Mesenchymal stem cell (in vitro differentiated cells and primary cell): ENCODE measurements at regions not wholly inside any gene's neighbourhood (a gene's known extent, or its start where the extent isn't known, plus 50 kb on each side); places are given as distances from the start of the nearest gene placed in this dataset.

Source experiments
- DNase-seq: peaks from one replicate; pipeline ENCODE4 v3.0.0-alpha.2; 2013
- H2AFZ ChIP-seq: one replicate; pipeline ENCODE4 v1.6.1; 2013; ENCODE audit warnings: low read depth, mild to moderate bottlenecking, control low read depth, inconsistent platforms, low read length, moderate library complexity
- H2AK5ac ChIP-seq: 2 replicates; pipeline ENCODE4 v1.6.1; 2013; ENCODE audit warnings: low read length, moderate library complexity, mild to moderate bottlenecking, inconsistent platforms; ENCODE audit not compliant: severe bottlenecking
- H2BK120ac ChIP-seq: one replicate; pipeline ENCODE4 v1.6.1; 2013; ENCODE audit warnings: low read depth, mild to moderate bottlenecking, inconsistent platforms, low read length, moderate library complexity
- H2BK12ac ChIP-seq, 2 experiments: one replicate each; pipeline ENCODE4 v1.6.1; 2013; ENCODE audit warnings: inconsistent platforms in 2 of 2, low read length in 2 of 2, mild to moderate bottlenecking in 2 of 2, moderate library complexity in 2 of 2, control low read depth in 1 of 2
- H2BK15ac ChIP-seq: one replicate; pipeline ENCODE4 v1.6.1; 2013; ENCODE audit warnings: mild to moderate bottlenecking, low read depth, inconsistent platforms; ENCODE audit not compliant: poor library complexity, severe bottlenecking
- H2BK5ac ChIP-seq: 2 replicates; pipeline ENCODE4 v1.6.1; 2013; ENCODE audit warnings: low read depth, mild to moderate bottlenecking, low read length, control low read depth, inconsistent platforms; ENCODE audit not compliant: poor library complexity, severe bottlenecking
- H3K14ac ChIP-seq, 2 experiments: one replicate each; pipeline ENCODE4 v1.6.1; 2013; ENCODE audit warnings: inconsistent platforms in 2 of 2, low read length in 2 of 2, control low read depth in 1 of 2, mild to moderate bottlenecking in 1 of 2, moderate library complexity in 1 of 2
- H3K18ac ChIP-seq, 2 experiments: one replicate each; pipeline ENCODE4 v1.6.1; 2013; ENCODE audit warnings: inconsistent platforms in 2 of 2, low read length in 2 of 2, control low read depth in 1 of 2, low read depth in 1 of 2, mild to moderate bottlenecking in 1 of 2
- H3K23ac ChIP-seq, 2 experiments: one replicate each; pipeline ENCODE4 v1.6.1; 2013; ENCODE audit warnings: inconsistent platforms in 2 of 2, low read length in 2 of 2, mild to moderate bottlenecking in 2 of 2, moderate library complexity in 2 of 2, control low read depth in 1 of 2
- H3K27ac ChIP-seq: 2 replicates; pipeline ENCODE4 v1.5.1; 2013; ENCODE audit warnings: mild to moderate bottlenecking, moderate library complexity, low read length, control low read depth, inconsistent platforms; ENCODE audit not compliant: poor library complexity, severe bottlenecking
- H3K27me3 ChIP-seq, 2 experiments: 2 replicates each; pipeline versions ENCODE4 v1.6.1 to v1.7.0; 2013; ENCODE audit warnings: low read length in 2 of 2, mild to moderate bottlenecking in 2 of 2, moderate library complexity in 2 of 2, control low read depth in 1 of 2, inconsistent platforms in 1 of 2; ENCODE audit not compliant: control insufficient read depth in 1 of 2, insufficient read depth in 1 of 2
- H3K36me3 ChIP-seq, 2 experiments: 2 replicates each; pipeline versions ENCODE4 v1.6.1 to v1.7.0; 2013; ENCODE audit warnings: low read length in 2 of 2, control low read depth in 1 of 2, inconsistent platforms in 1 of 2, low read depth in 1 of 2, mild to moderate bottlenecking in 1 of 2; ENCODE audit not compliant: insufficient read depth in 2 of 2, control insufficient read depth in 1 of 2
- H3K4ac ChIP-seq, 2 experiments: one replicate each; pipeline ENCODE4 v1.6.1; 2013; ENCODE audit warnings: inconsistent platforms in 2 of 2, low read length in 2 of 2, mild to moderate bottlenecking in 2 of 2, moderate library complexity in 2 of 2, control low read depth in 1 of 2, low read depth in 1 of 2
- H3K4me1 ChIP-seq: 2 replicates; pipeline ENCODE4 v1.6.1; 2013; ENCODE audit warnings: low read depth, low read length, control low read depth; ENCODE audit not compliant: control insufficient read depth, insufficient read depth
- H3K4me2 ChIP-seq: 2 replicates; pipeline ENCODE4 v1.6.1; 2013; ENCODE audit warnings: low read length, mild to moderate bottlenecking, inconsistent platforms; ENCODE audit not compliant: poor library complexity, severe bottlenecking
- H3K4me3 ChIP-seq, 2 experiments: 2 replicates each; pipeline versions ENCODE4 v1.5.1 to v1.7.0; 2013; ENCODE audit warnings: low read length in 2 of 2, mild to moderate bottlenecking in 2 of 2, control low read depth in 1 of 2, low read depth in 1 of 2; ENCODE audit not compliant: insufficient read depth in 1 of 2
- H3K79me1 ChIP-seq: replicated peaks from 2 replicates; pipeline ENCODE4 v1.6.1; 2013; ENCODE audit warnings: mild to moderate bottlenecking, control low read depth, low read length, inconsistent platforms; ENCODE audit not compliant: poor library complexity, severe bottlenecking
- H3K9ac ChIP-seq: 2 replicates; pipeline ENCODE4 v1.7.0; 2013; ENCODE audit warnings: mild to moderate bottlenecking, low read length, moderate library complexity
- H3K9me3 ChIP-seq: 2 replicates; pipeline ENCODE4 v1.7.0; 2013; ENCODE audit warnings: mild to moderate bottlenecking, low read length; ENCODE audit not compliant: control insufficient read depth
- H4K8ac ChIP-seq: one replicate; pipeline ENCODE4 v1.6.1; 2013; ENCODE audit warnings: inconsistent platforms, mild to moderate bottlenecking, low read length, moderate library complexity
- H4K91ac ChIP-seq: one replicate; pipeline ENCODE4 v1.6.1; 2013; ENCODE audit warnings: mild to moderate bottlenecking, low read length, inconsistent platforms
- WGBS: methylation state at CpG from one replicate; pipeline ENCODE4 v1.1.7; 2013; ENCODE audit warnings: mixed read lengths; 5-methylcytosine and 5-hydroxymethylcytosine counted together

- Histone ChIP-seq H3K4me3 (no peak overlapping the region), H2BK12ac (no peak overlapping the region), H2AK5ac (no peak overlapping the region), H3K4ac (no peak overlapping the region), H2BK15ac (no peak overlapping the region), H3K14ac (no peak overlapping the region), H3K27ac (no peak overlapping the region), H4K91ac (no peak overlapping the region), H3K36me3 (no peaks in the 10 kb centered on the region), H4K8ac (no peak overlapping the region), H3K9me3 (no peaks in the 10 kb centered on the region), H3K4me2 (no peak overlapping the region), H3K18ac (no peak overlapping the region), H2BK5ac (no peak overlapping the region), H3K9ac (no peak overlapping the region), H3K23ac (no peak overlapping the region), H3K4me1 (no peaks in the 10 kb centered on the region), H3K79me1 (no peaks in the 10 kb centered on the region), H3K27me3 (peaks cover 0 to 18% of the 10 kb centered on the region in 2 experiments), H2BK120ac (no peak overlapping the region), H2AFZ (no peak overlapping the region)
- DNase-seq: no peak
- WGBS: 100% methylated on average over 3 of the region's 3 CpGs
Observed at GRCh38 chr4:54843946-54844345, 186.2 kb downstream of the KIT start.

DNA sequence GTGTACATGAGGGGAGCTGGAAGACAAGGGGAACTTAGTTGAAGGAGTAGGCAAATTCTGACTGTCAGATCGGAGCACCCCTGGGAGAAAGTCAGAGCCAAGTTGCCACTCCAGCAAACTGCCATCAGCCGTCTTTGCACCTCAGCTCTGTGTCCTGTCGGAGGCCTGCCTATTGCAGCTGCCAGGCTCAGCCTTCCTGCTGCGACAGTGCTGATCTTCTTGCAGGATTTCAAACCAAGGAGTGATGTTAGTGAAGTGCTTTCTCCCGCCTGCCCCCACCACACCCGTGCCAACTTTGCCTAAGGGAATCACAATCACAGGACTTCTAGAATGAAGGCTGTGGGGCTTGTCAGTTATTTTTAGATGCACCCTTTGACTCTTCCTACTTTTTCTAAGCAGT is 185.3 kb downstream of the KIT start:
- no peak overlapping the region for H2BK120ac ChIP-seq
- no peak overlapping the region for H3K4me2 ChIP-seq
- no peak overlapping the region for H2AFZ ChIP-seq
- peaks cover 0 to 16% of the 10 kb centered on the region in 2 experiments for H3K27me3 ChIP-seq
- no peak overlapping the region for H4K91ac ChIP-seq
- H3K4me1 ChIP-seq: no peaks in the 10 kb centered on the region
- no peak overlapping the region for H2AK5ac ChIP-seq
- no peak overlapping the region for H2BK12ac ChIP-seq
- H3K18ac ChIP-seq: no peak overlapping the region
- DNase-seq: no peak
- H3K9ac ChIP-seq: no peak overlapping the region
- H3K27ac ChIP-seq: no peak overlapping the region
- H3K14ac ChIP-seq: no peak overlapping the region
- no peak overlapping the region for H3K23ac ChIP-seq
- 70% methylated on average over 6 of the region's 6 CpGs for WGBS
- no peaks in the 10 kb centered on the region for H3K79me1 ChIP-seq
- no peak overlapping the region for H2BK5ac ChIP-seq
- H3K4me3 ChIP-seq: no peak overlapping the region
- H2BK15ac ChIP-seq: no peak overlapping the region
- H3K36me3 ChIP-seq: no peaks in the 10 kb centered on the region
- no peak overlapping the region for H3K4ac ChIP-seq
- H4K8ac ChIP-seq: no peak overlapping the region
- no peaks in the 10 kb centered on the region for H3K9me3 ChIP-seq

DNA sequence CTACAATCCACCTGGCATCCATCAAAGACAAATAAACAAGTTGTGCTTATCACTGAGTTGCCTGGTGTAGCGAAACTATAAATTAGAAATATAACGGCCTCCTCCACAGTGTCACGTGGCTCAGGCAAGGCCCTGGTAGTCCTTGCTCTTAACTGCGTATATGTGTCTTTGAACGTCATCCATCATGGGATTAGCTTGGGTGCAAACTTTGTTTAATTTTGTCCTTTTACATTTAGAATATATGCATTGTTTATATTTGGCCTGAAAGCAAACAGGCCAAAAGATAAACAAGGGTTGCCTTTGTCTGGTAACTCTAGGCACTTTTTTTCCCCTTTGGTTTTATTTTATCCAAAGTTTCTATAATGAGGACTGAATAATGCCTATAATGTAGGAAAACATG is 184.9 kb downstream of the KIT start:
- Histone ChIP-seq H2BK15ac (no peak overlapping the region), H3K23ac (no peak overlapping the region), H2BK12ac (no peak overlapping the region), H3K9me3 (no peaks in the 10 kb centered on the region), H3K4me2 (no peak overlapping the region), H3K4me1 (no peaks in the 10 kb centered on the region), H3K27ac (no peak overlapping the region), H3K14ac (no peak overlapping the region), H4K8ac (no peak overlapping the region), H3K18ac (no peak overlapping the region), H3K4me3 (no peak overlapping the region), H3K27me3 (peaks cover 0 to 12% of the 10 kb centered on the region in 2 experiments), H2AK5ac (no peak overlapping the region), H2AFZ (no peak overlapping the region), H3K36me3 (no peaks in the 10 kb centered on the region), H3K4ac (no peak overlapping the region), H3K9ac (no peak overlapping the region), H4K91ac (no peak overlapping the region), H2BK120ac (no peak overlapping the region), H3K79me1 (no peaks in the 10 kb centered on the region), H2BK5ac (no peak overlapping the region)
- WGBS: 43% methylated on average over 5 of the region's 5 CpGs
- peak; percentile 9 for DNase-seq

DNA sequence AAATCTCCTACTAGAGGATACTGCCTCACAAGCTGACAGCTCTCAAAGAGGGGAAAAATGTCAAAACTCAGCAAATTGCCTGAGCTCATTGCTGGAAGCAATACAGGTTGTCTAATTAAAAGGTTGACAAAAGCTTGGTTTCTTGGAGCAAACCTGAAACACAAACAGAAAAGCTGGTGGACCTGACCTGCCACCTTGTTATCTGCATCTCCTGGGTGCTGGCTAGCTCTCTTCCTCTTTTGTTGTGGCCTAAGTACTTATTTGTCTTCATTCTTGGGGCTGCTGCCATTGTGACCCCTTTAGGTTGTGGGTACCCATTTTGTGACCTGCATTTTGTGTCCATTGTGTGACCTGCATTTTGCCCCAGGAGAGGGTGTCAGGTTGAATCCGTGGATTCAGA is 184.5 kb downstream of the KIT start:
- DNase-seq: no peak
- Histone ChIP-seq H3K36me3 (no peaks in the 10 kb centered on the region), H2BK5ac (no peak overlapping the region), H2AK5ac (no peak overlapping the region), H3K9ac (no peak overlapping the region), H3K4me3 (no peak overlapping the region), H3K23ac (no peak overlapping the region), H2BK15ac (no peak overlapping the region), H3K14ac (no peak overlapping the region), H3K27me3 (peaks cover 0 to 12% of the 10 kb centered on the region in 2 experiments), H3K4me1 (no peaks in the 10 kb centered on the region), H3K18ac (no peak overlapping the region), H2BK120ac (no peak overlapping the region), H3K9me3 (no peaks in the 10 kb centered on the region), H4K91ac (no peak overlapping the region), H3K79me1 (no peaks in the 10 kb centered on the region), H3K4me2 (no peak overlapping the region), H3K4ac (no peak overlapping the region), H2AFZ (no peak overlapping the region), H4K8ac (no peak overlapping the region), H3K27ac (no peak overlapping the region), H2BK12ac (no peak overlapping the region)
- WGBS: 50% methylated on average over 1 of the region's 1 CpG
